Nephron (organoid): ENCODE measurements at regions not wholly inside any gene's neighbourhood (a gene's known extent, or its start where the extent isn't known, plus 50 kb on each side); places are given as distances from the start of the nearest gene placed in this dataset.

ENCODE experiments used
- H3K27ac Mint-ChIP-seq, 3 experiments: 2 replicates each; pipeline ENCODE4 v1.8.0; 2020; ENCODE audit warnings: mixed read lengths in 3 of 3, mild to moderate bottlenecking in 2 of 3, moderate library complexity in 1 of 3
- H3K27me3 Mint-ChIP-seq: 2 replicates; pipeline ENCODE4 v1.8.0; 2021; ENCODE audit warnings: low read depth, mild to moderate bottlenecking, moderate library complexity, mixed read lengths
- H3K36me3 Mint-ChIP-seq: 2 replicates; pipeline ENCODE4 v1.8.0; 2020; ENCODE audit warnings: low read depth, mixed read lengths
- H3K4me1 Mint-ChIP-seq: 2 replicates; pipeline ENCODE4 v1.8.0; 2020; ENCODE audit warnings: mixed read lengths
- H3K4me3 Mint-ChIP-seq, 3 experiments: 2 replicates each; pipeline ENCODE4 v1.8.0; 2020; ENCODE audit warnings: mild to moderate bottlenecking in 3 of 3, mixed read lengths in 3 of 3, moderate library complexity in 2 of 3
- H3K9me3 Mint-ChIP-seq: 2 replicates; pipeline ENCODE4 v1.8.0; 2020; ENCODE audit warnings: mixed read lengths
- CTCF ChIP-seq, 3 experiments: fragments of 200-600 bp; sonication (generic); IDR thresholded peaks; one replicate each; pipeline ENCODE4 v1.5.0; 2021; ENCODE audit warnings: antibody characterized with exemption in 3 of 3; ENCODE audit not compliant: unreplicated experiment in 3 of 3

- Mint-ChIP-seq H3K4me3 (no peak overlapping the region), H3K27me3 (no peaks in the 10 kb centered on the region)
These were observed 60.7 kb upstream of the ALDH1A3 start for GRCh38 chr15:100818927-100819326.

GRCh38 chr15:100820528-100820927 lies 59.1 kb upstream of the ALDH1A3 start:
- H3K27me3 Mint-ChIP-seq = no peaks in the 10 kb centered on the region
- TF ChIP-seq CTCF (IDR thresholded peaks at IDR 0.05; ENCODE audit: unreplicated experiment in 3 of 3) = no peak
- no peak overlapping the region for H3K27ac Mint-ChIP-seq
- peaks cover 29% of the 10 kb centered on the region for H3K9me3 Mint-ChIP-seq
- peaks cover 5% of the 10 kb centered on the region for H3K4me1 Mint-ChIP-seq
- H3K36me3 Mint-ChIP-seq = peaks cover 4% of the 10 kb centered on the region
- H3K4me3 Mint-ChIP-seq = no peak overlapping the region

More at GRCh38 chr15:100818927-100819326, 60.7 kb upstream of the ALDH1A3 start:
- Mint-ChIP-seq H3K36me3 (peaks cover 4% of the 10 kb centered on the region), H3K4me1 (peaks cover 5% of the 10 kb centered on the region), H3K27ac (peak overlapping the region in 1 of 3 experiments; percentile 65), H3K9me3 (peaks cover 42% of the 10 kb centered on the region)
- no peak for TF ChIP-seq CTCF (IDR thresholded peaks at IDR 0.05; ENCODE audit: unreplicated experiment in 3 of 3)

- no peak overlapping the region for H3K27ac Mint-ChIP-seq
- peaks cover 7% of the 10 kb centered on the region for H3K36me3 Mint-ChIP-seq
- no peak for TF ChIP-seq CTCF (IDR thresholded peaks at IDR 0.05; ENCODE audit: unreplicated experiment in 3 of 3)
These were observed 58.3 kb upstream of the ALDH1A3 start for GRCh38 chr15:100821327-100821726.

GRCh38 chr15:100824211-100824610 lies 55.4 kb upstream of the ALDH1A3 start:
- Mint-ChIP-seq H3K4me1 (peaks cover 1% of the 10 kb centered on the region), H3K27me3 (no peaks in the 10 kb centered on the region), H3K36me3 (peaks cover 7% of the 10 kb centered on the region), H3K9me3 (peaks cover 24% of the 10 kb centered on the region), H3K27ac (no peak overlapping the region), H3K4me3 (no peak overlapping the region)
- no peak for TF ChIP-seq CTCF (IDR thresholded peaks at IDR 0.05; ENCODE audit: unreplicated experiment in 3 of 3)

More at GRCh38 chr15:100821327-100821726, 58.3 kb upstream of the ALDH1A3 start:
- Mint-ChIP-seq H3K4me3 (no peak overlapping the region), H3K27me3 (no peaks in the 10 kb centered on the region), H3K9me3 (peaks cover 26% of the 10 kb centered on the region), H3K4me1 (peaks cover 5% of the 10 kb centered on the region)

- Mint-ChIP-seq H3K27me3 (peaks cover 6% of the 10 kb centered on the region), H3K4me3 (no peak overlapping the region), H3K27ac (no peak overlapping the region), H3K36me3 (peaks cover 3% of the 10 kb centered on the region), H3K4me1 (peaks cover 31% of the 10 kb centered on the region), H3K9me3 (peaks cover 7% of the 10 kb centered on the region)
- no peak for TF ChIP-seq CTCF (IDR thresholded peaks at IDR 0.05; ENCODE audit: unreplicated experiment in 3 of 3)
These were observed 50.2 kb upstream of the ALDH1A3 start for GRCh38 chr15:100829457-100829856.
